ENCODE measurements at regions not wholly inside any gene's neighbourhood (a gene's known extent, or its start where the extent isn't known, plus 50 kb on each side); places are given as distances from the start of the nearest gene placed in this dataset.

GRCh38 chr5:3217771-3218495 lies 377.7 kb upstream of the IRX1 start:
- no peaks in the 10 kb centered on the region; the same call in 2 of the 3 replicates for H3K9me3 ChIP-seq (replicated peaks; ENCODE audit: control insufficient read depth, insufficient read depth, low read length)
- no peaks in the 10 kb centered on the region for H3K27me3 ChIP-seq (replicated peaks in 1 of 2; ENCODE audit: control insufficient read depth in 2 of 2, insufficient read depth in 2 of 2, low read length in 1 of 2)
- H3K36me3 ChIP-seq (ENCODE audit: control insufficient read depth in 2 of 2, insufficient read depth in 2 of 2, low read length in 1 of 2): no peaks in the 10 kb centered on the region
- ChIA-PET SMC1A (ENCODE audit: uncharacterized antibody, unreplicated experiment) (no interaction called here), POLR2A (no interaction called here), CTCF (no interaction called here), RAD21 (ENCODE audit: unreplicated experiment) (no interaction called here)
- no peak overlapping the region for H3K27ac ChIP-seq (ENCODE audit: control insufficient read depth, insufficient read depth)
- no peak overlapping the region for H3K4me2 ChIP-seq (ENCODE audit: control insufficient read depth, insufficient read depth)
- H3K4me3 ChIP-seq: no peak overlapping the region
- no peaks in the 10 kb centered on the region for H3K79me2 ChIP-seq (ENCODE audit: control insufficient read depth, insufficient read depth, low read length)
- in situ Hi-C loops (cut with MboI) (no loop called here), intact Hi-C loops (cut with micrococcal nuclease; ENCODE audit: unreplicated experiment) (no loop called here)
- FAIRE-seq (no peak), DNase-seq (ENCODE audit: low read depth, low spot score) (no peak), ATAC-seq (no peak)
- no peaks in the 10 kb centered on the region for H4K20me1 ChIP-seq (ENCODE audit: control insufficient read depth, insufficient read depth)
- WGBS (ENCODE audit: insufficient coverage, insufficient replicate concordance, low lambda C conversion rate, missing lambda C conversion rate): 50% methylated on average over 22 of the region's 22 CpGs
- no peak overlapping the region for H3K9ac ChIP-seq (ENCODE audit: control insufficient read depth, insufficient read depth, low read length)
- H3K4me1 ChIP-seq (ENCODE audit: control insufficient read depth, insufficient read depth, low read length): no peaks in the 10 kb centered on the region
- no peak overlapping the region for H2AFZ ChIP-seq (ENCODE audit: control insufficient read depth, low read depth, low read length)
- BruUV-seq (replicated peaks): no TSS peak
- no peak for TF ChIP-seq USF2 (IDR thresholded peaks at IDR 0.05; ENCODE audit: borderline replicate concordance, low read depth, low read length)
- TF ChIP-seq PAX8 (IDR thresholded peaks at IDR 0.05): no peak
- no peak for TF ChIP-seq YY1 (IDR thresholded peaks at IDR 0.05; ENCODE audit: low read depth, low read length)
- TF ChIP-seq, protein P1, sequence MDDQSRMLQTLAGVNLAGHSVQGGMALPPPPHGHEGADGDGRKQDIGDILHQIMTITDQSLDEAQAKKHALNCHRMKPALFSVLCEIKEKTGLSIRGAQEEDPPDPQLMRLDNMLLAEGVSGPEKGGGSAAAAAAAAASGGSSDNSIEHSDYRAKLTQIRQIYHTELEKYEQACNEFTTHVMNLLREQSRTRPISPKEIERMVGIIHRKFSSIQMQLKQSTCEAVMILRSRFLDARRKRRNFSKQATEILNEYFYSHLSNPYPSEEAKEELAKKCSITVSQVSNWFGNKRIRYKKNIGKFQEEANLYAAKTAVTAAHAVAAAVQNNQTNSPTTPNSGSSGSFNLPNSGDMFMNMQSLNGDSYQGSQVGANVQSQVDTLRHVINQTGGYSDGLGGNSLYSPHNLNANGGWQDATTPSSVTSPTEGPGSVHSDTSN (IDR thresholded peaks at IDR 0.05; ENCODE audit: insufficient replicate concordance, low read depth, low read length): no peak
- TF ChIP-seq, protein P2, sequence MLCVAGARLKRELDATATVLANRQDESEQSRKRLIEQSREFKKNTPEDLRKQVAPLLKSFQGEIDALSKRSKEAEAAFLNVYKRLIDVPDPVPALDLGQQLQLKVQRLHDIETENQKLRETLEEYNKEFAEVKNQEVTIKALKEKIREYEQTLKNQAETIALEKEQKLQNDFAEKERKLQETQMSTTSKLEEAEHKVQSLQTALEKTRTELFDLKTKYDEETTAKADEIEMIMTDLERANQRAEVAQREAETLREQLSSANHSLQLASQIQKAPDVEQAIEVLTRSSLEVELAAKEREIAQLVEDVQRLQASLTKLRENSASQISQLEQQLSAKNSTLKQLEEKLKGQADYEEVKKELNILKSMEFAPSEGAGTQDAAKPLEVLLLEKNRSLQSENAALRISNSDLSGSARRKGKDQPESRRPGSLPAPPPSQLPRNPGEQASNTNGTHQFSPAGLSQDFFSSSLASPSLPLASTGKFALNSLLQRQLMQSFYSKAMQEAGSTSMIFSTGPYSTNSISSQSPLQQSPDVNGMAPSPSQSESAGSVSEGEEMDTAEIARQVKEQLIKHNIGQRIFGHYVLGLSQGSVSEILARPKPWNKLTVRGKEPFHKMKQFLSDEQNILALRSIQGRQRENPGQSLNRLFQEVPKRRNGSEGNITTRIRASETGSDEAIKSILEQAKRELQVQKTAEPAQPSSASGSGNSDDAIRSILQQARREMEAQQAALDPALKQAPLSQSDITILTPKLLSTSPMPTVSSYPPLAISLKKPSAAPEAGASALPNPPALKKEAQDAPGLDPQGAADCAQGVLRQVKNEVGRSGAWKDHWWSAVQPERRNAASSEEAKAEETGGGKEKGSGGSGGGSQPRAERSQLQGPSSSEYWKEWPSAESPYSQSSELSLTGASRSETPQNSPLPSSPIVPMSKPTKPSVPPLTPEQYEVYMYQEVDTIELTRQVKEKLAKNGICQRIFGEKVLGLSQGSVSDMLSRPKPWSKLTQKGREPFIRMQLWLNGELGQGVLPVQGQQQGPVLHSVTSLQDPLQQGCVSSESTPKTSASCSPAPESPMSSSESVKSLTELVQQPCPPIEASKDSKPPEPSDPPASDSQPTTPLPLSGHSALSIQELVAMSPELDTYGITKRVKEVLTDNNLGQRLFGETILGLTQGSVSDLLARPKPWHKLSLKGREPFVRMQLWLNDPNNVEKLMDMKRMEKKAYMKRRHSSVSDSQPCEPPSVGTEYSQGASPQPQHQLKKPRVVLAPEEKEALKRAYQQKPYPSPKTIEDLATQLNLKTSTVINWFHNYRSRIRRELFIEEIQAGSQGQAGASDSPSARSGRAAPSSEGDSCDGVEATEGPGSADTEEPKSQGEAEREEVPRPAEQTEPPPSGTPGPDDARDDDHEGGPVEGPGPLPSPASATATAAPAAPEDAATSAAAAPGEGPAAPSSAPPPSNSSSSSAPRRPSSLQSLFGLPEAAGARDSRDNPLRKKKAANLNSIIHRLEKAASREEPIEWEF (IDR thresholded peaks at IDR 0.05; ENCODE audit: insufficient replicate concordance, low read depth, low read length): no peak
- TF ChIP-seq ASH2L (IDR thresholded peaks at IDR 0.05; ENCODE audit: borderline replicate concordance, low read depth): no peak
- no peak for TF ChIP-seq IRF4 (IDR thresholded peaks at IDR 0.05; ENCODE audit: low read depth, low read length)
- TF ChIP-seq, protein P3, sequence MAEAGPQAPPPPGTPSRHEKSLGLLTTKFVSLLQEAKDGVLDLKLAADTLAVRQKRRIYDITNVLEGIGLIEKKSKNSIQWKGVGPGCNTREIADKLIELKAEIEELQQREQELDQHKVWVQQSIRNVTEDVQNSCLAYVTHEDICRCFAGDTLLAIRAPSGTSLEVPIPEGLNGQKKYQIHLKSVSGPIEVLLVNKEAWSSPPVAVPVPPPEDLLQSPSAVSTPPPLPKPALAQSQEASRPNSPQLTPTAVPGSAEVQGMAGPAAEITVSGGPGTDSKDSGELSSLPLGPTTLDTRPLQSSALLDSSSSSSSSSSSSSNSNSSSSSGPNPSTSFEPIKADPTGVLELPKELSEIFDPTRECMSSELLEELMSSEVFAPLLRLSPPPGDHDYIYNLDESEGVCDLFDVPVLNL (IDR thresholded peaks at IDR 0.05; ENCODE audit: low read depth, low read length): no peak
- no peak for TF ChIP-seq NFYB (IDR thresholded peaks at IDR 0.05; ENCODE audit: insufficient read depth, low read depth, low read length)
- no peak for TF ChIP-seq NR2F1 (conservative IDR thresholded peaks at IDR 0.05)
- no peak for TF ChIP-seq ZNF384 (IDR thresholded peaks at IDR 0.05; ENCODE audit: borderline replicate concordance, low read depth, low read length)
- no peak for TF ChIP-seq HDGF (IDR thresholded peaks at IDR 0.05)
